Endothelial cell of umbilical vein (primary cell): ENCODE measurements at regions not wholly inside any gene's neighbourhood (a gene's known extent, or its start where the extent isn't known, plus 50 kb on each side); places are given as distances from the start of the nearest gene placed in this dataset.

Source experiments
- BruUV-seq: library from RNA; stranded (reverse); fragments of 400-500 nt; replicated peaks from 2 replicates; lab custom pipeline; 2021; lab: Mats Ljungman, UMichigan
- CTCF ChIA-PET: fragments of 300-600, 350-600 bp; sonication (Branson Sonifier 250); formaldehyde crosslinking; loops from one replicate; lab custom pipeline; 2021; ENCODE audit warnings: antibody characterized with exemption, inconsistent platforms; lab: Charles Lee
- POLR2A ChIA-PET: fragments of 300-600, 350-600 bp; sonication (Branson Sonifier 250); formaldehyde crosslinking; loops from one replicate; lab custom pipeline; 2021; ENCODE audit warnings: antibody characterized with exemption, inconsistent platforms; lab: Charles Lee
- DNase-seq: peaks from one replicate; pipeline ENCODE4 v3.0.0-alpha.2; 2011; ENCODE audit warnings: low read depth, low spot score
- FAIRE-seq: peaks from 2 replicates; lab custom pipeline; 2011; peaks lifted over from hg19 to GRCh38; lab: Jason Lieb, UNC
- H2AFZ ChIP-seq: 2 replicates; pipeline ENCODE4 v1.6.0; 2012; ENCODE audit warnings: low read depth, low read length, control low read depth, inconsistent platforms
- H3K27ac ChIP-seq: 2 replicates; pipeline ENCODE4 v1.5.1; 2011; ENCODE audit warnings: low read depth, mild to moderate bottlenecking, control low read depth, low read length, moderate library complexity; ENCODE audit not compliant: insufficient read depth
- H3K27me3 ChIP-seq, 2 experiments: 2 replicates each; pipeline versions ENCODE4 v1.6.0 to v1.6.1; 2011; ENCODE audit warnings: low read length in 2 of 2, mixed read lengths in 1 of 2; ENCODE audit not compliant: control insufficient read depth in 2 of 2, insufficient read depth in 2 of 2
- H3K36me3 ChIP-seq, 2 experiments: 2 replicates in 1 of 2; 3 replicates in 1 of 2; pipeline ENCODE4 v1.5.1; 2011; ENCODE audit warnings: low read length in 2 of 2, mild to moderate bottlenecking in 1 of 2, moderate library complexity in 1 of 2; ENCODE audit not compliant: control insufficient read depth in 2 of 2, insufficient read depth in 2 of 2; ENCODE audit errors: extremely low read depth in 1 of 2
- H3K4me1 ChIP-seq: 3 replicates; pipeline ENCODE4 v1.5.1; 2011; ENCODE audit warnings: mild to moderate bottlenecking, low read length; ENCODE audit not compliant: control insufficient read depth, insufficient read depth; ENCODE audit errors: extremely low read depth
- H3K4me2 ChIP-seq: 2 replicates; pipeline ENCODE4 v1.6.1; 2011; ENCODE audit warnings: low read length, control low read depth, mixed read lengths; ENCODE audit not compliant: insufficient read depth
- H3K4me3 ChIP-seq, 3 experiments: fragments of 200-600 bp in 1 of 3; sonication (generic), shearing (Covaris generic) in 1 of 3; replicated peaks in 1 of 3; 2 replicates each; pipeline ENCODE4 v1.5.1; 2011 to 2016; ENCODE audit warnings: control low read depth in 3 of 3, low read length in 3 of 3, mild to moderate bottlenecking in 2 of 3, inconsistent platforms in 1 of 3, low read depth in 1 of 3, moderate library complexity in 1 of 3; ENCODE audit not compliant: insufficient read depth in 1 of 3
- H3K79me2 ChIP-seq: 2 replicates; pipeline ENCODE4 v1.6.0; 2012; ENCODE audit warnings: low read length, inconsistent platforms; ENCODE audit not compliant: control insufficient read depth, insufficient read depth
- H3K9ac ChIP-seq: replicated peaks from 2 replicates; pipeline ENCODE3; 2011; ENCODE audit warnings: low read length, control low read depth; ENCODE audit not compliant: insufficient read depth; ENCODE audit errors: extremely low read depth
- H3K9me1 ChIP-seq: replicated peaks from 3 replicates; pipeline ENCODE4 v1.6.0; 2011; ENCODE audit warnings: mild to moderate bottlenecking, low read length; ENCODE audit not compliant: control insufficient read depth, insufficient read depth; ENCODE audit errors: extremely low read depth
- H3K9me3 ChIP-seq: replicated peaks from 2 replicates; pipeline ENCODE4 v1.5.1; 2012; ENCODE audit warnings: low read length, inconsistent platforms; ENCODE audit not compliant: control insufficient read depth, insufficient read depth
- H4K20me1 ChIP-seq: replicated peaks from 2 replicates; pipeline ENCODE3; 2011; ENCODE audit warnings: mild to moderate bottlenecking, low read length; ENCODE audit not compliant: control insufficient read depth, insufficient read depth; ENCODE audit errors: extremely low read depth
- CTCF ChIP-seq, 2 donors: IDR thresholded peaks; 1 replicate in 1 of 2; 2 replicates in 1 of 2; pipeline ENCODE4 v1.5.1; 2011; ENCODE audit warnings: low read length in 2 of 2, mild to moderate bottlenecking in 2 of 2, moderate library complexity in 2 of 2, control low read depth in 1 of 2, inconsistent platforms in 1 of 2, low read depth in 1 of 2; ENCODE audit not compliant: insufficient read depth in 1 of 2; ENCODE audit errors: extremely low read depth in 1 of 2
- EZH2 ChIP-seq: IDR thresholded peaks from 2 replicates; pipeline ENCODE4 v1.6.1; 2012; ENCODE audit warnings: borderline replicate concordance, low read depth, mild to moderate bottlenecking, moderate library complexity, low read length, inconsistent platforms; ENCODE audit not compliant: severe bottlenecking
- FOS ChIP-seq: IDR thresholded peaks from 2 replicates; pipeline ENCODE4 v1.6.1; 2011; ENCODE audit warnings: mild to moderate bottlenecking, low read length, moderate library complexity, borderline replicate concordance; ENCODE audit not compliant: insufficient read depth
- GATA2 ChIP-seq: IDR thresholded peaks from 2 replicates; pipeline ENCODE4 v1.7.0; 2011; ENCODE audit warnings: low read depth, mild to moderate bottlenecking, moderate library complexity, mixed read lengths, low read length; ENCODE audit not compliant: insufficient read length, insufficient read depth
- JUN ChIP-seq: IDR thresholded peaks from 2 replicates; pipeline ENCODE4 v1.6.1; 2011; ENCODE audit warnings: borderline replicate concordance, low read depth; ENCODE audit not compliant: insufficient read length, insufficient read depth
- MAX ChIP-seq: IDR thresholded peaks from 2 replicates; pipeline ENCODE4 v1.6.1; 2011; ENCODE audit not compliant: insufficient read depth, insufficient read length
- MYC ChIP-seq: IDR thresholded peaks from one replicate; pipeline ENCODE4 v1.6.1; 2011; ENCODE audit warnings: mild to moderate bottlenecking, low read depth, low read length
- POLR2A ChIP-seq: IDR thresholded peaks from 2 replicates; pipeline ENCODE4 v1.6.1; 2012; ENCODE audit warnings: low read depth, mild to moderate bottlenecking, control low read depth, low read length
- POLR2AphosphoS5 ChIP-seq: IDR thresholded peaks from 2 replicates; pipeline ENCODE4 v1.6.1; 2012; ENCODE audit warnings: low read depth, mild to moderate bottlenecking, control low read depth, low read length, moderate library complexity; ENCODE audit not compliant: insufficient read depth
- dilution Hi-C: fragments of 300-500 bp; cut with MboI; formaldehyde crosslinking; loops from one replicate; pipeline ENCODE4 v1.15.0; 2019; ENCODE audit warnings: low sequenced_read_pairs; ENCODE audit not compliant: extremely low pct_ligation_motif_present
- intact Hi-C: fragments of 100-400 bp; cut with micrococcal nuclease; formaldehyde crosslinking; loops from one replicate; pipeline ENCODE4 v1.10.0; 2022

GRCh38 chr2:144194326-144195071 is 325.4 kb downstream of the ZEB2 start:
- CTCF ChIA-PET = interaction anchor here (1.7 kb wide), 1 partner anchor 14 kb away, joined by 4 read pairs; no protein-coding TSS in a partner anchor
- no peaks in the 10 kb centered on the region for H4K20me1 ChIP-seq
- H3K36me3 ChIP-seq = no peaks in the 10 kb centered on the region
- H3K4me3 ChIP-seq = no peak overlapping the region
- intact Hi-C loops (no loop called here), dilution Hi-C loops (no loop called here)
- no peak for DNase-seq
- H3K79me2 ChIP-seq = no peaks in the 10 kb centered on the region
- H3K4me2 ChIP-seq = no peak overlapping the region
- peaks cover 8% of the 10 kb centered on the region for H3K4me1 ChIP-seq
- no TSS peak for BruUV-seq
- no peaks in the 10 kb centered on the region for H3K9me1 ChIP-seq
- no peak for FAIRE-seq
- no peaks in the 10 kb centered on the region for H3K27me3 ChIP-seq
- H3K9ac ChIP-seq = no peak overlapping the region
- H3K9me3 ChIP-seq = no peaks in the 10 kb centered on the region
- H2AFZ ChIP-seq = no peak overlapping the region
- POLR2A ChIA-PET = no interaction called here
- H3K27ac ChIP-seq = no peak overlapping the region
- TF ChIP-seq GATA2 = no peak
- TF ChIP-seq MYC = no peak
- no peak for TF ChIP-seq EZH2
- no peak for TF ChIP-seq FOS
- TF ChIP-seq POLR2A = no peak
- TF ChIP-seq POLR2AphosphoS5 = no peak
- TF ChIP-seq JUN = no peak
- no peak for TF ChIP-seq CTCF (IDR thresholded peaks at IDR 0.05; ENCODE audit: extremely low read depth in 1 of 2, insufficient read depth in 1 of 2, low read depth in 1 of 2, low read length in 2 of 2)
- no peak for TF ChIP-seq MAX
